ENCODE measurements at regions not wholly inside any gene's neighbourhood (a gene's known extent, or its start where the extent isn't known, plus 50 kb on each side); places are given as distances from the start of the nearest gene placed in this dataset.

DNA sequence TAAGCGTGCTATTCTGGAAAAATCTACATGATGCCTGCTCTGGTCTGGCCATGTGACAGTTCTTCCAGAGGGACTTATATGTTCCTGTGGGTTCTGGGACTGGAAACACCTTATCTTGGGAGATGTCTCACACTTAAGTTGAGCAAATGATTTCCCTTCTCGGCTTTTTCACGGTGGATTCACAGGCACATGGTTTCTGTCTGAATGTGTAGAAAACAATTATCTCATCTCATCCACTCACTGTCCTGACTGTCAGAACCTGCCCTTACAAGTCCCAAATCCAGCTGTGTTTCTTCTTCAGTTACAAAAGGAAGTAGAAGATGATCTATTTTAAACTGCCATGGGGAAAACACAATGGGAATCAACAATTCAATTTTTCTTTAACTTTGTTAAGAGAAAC is 184.0 kb downstream of the SYK start:
- TF ChIP-seq, protein P1, sequence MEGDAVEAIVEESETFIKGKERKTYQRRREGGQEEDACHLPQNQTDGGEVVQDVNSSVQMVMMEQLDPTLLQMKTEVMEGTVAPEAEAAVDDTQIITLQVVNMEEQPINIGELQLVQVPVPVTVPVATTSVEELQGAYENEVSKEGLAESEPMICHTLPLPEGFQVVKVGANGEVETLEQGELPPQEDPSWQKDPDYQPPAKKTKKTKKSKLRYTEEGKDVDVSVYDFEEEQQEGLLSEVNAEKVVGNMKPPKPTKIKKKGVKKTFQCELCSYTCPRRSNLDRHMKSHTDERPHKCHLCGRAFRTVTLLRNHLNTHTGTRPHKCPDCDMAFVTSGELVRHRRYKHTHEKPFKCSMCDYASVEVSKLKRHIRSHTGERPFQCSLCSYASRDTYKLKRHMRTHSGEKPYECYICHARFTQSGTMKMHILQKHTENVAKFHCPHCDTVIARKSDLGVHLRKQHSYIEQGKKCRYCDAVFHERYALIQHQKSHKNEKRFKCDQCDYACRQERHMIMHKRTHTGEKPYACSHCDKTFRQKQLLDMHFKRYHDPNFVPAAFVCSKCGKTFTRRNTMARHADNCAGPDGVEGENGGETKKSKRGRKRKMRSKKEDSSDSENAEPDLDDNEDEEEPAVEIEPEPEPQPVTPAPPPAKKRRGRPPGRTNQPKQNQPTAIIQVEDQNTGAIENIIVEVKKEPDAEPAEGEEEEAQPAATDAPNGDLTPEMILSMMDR (IDR thresholded peaks at IDR 0.05; ENCODE audit: insufficient read depth, low read depth, low read length), result no peak
- no peak for TF ChIP-seq EZH2 (IDR thresholded peaks at IDR 0.05; ENCODE audit: insufficient read depth, low read length)

All from astrocyte (in vitro differentiated cells and primary cell).